Ishikawa (cell line): ENCODE measurements at regions not wholly inside any gene's neighbourhood (a gene's known extent, or its start where the extent isn't known, plus 50 kb on each side); places are given as distances from the start of the nearest gene placed in this dataset.

Source experiments
- CEBPB ChIP-seq: IDR thresholded peaks from 2 replicates; pipeline ENCODE4 v1.6.1; 2012
- CREB1 ChIP-seq: IDR thresholded peaks from 2 replicates; pipeline ENCODE4 v1.6.1; 2012; ENCODE audit warnings: low read depth
- EGR1 ChIP-seq: IDR thresholded peaks from 2 replicates; pipeline ENCODE4 v1.6.1; 2012
- EP300 ChIP-seq: IDR thresholded peaks from 2 replicates; pipeline ENCODE4 v1.6.1; 2012; ENCODE audit warnings: borderline replicate concordance
- FOXM1 ChIP-seq: IDR thresholded peaks from 2 replicates; pipeline ENCODE4 v1.6.1; 2012; ENCODE audit warnings: low read depth, borderline replicate concordance
- MAX ChIP-seq: IDR thresholded peaks from 2 replicates; pipeline ENCODE4 v1.6.1; 2012
- NFIC ChIP-seq: IDR thresholded peaks from 2 replicates; pipeline ENCODE4 v1.6.1; 2012
- RAD21 ChIP-seq: IDR thresholded peaks from 2 replicates; pipeline ENCODE4 v1.6.1; 2012; ENCODE audit warnings: low read depth
- REST ChIP-seq: IDR thresholded peaks from 2 replicates; pipeline ENCODE4 v1.6.1; 2012; ENCODE audit warnings: low read depth, mild to moderate bottlenecking
- TAF1 ChIP-seq: IDR thresholded peaks from 2 replicates; pipeline ENCODE4 v1.6.1; 2012; ENCODE audit warnings: low read depth, mild to moderate bottlenecking
- TCF12 ChIP-seq: IDR thresholded peaks from 2 replicates; pipeline ENCODE4 v1.6.1; 2012; ENCODE audit warnings: low read depth
- TEAD4 ChIP-seq: IDR thresholded peaks from 2 replicates; pipeline ENCODE4 v1.6.1; 2012
- USF1 ChIP-seq: IDR thresholded peaks from 2 replicates; pipeline ENCODE4 v1.6.1; 2012
- YY1 ChIP-seq: IDR thresholded peaks from 2 replicates; pipeline ENCODE4 v1.6.1; 2012; ENCODE audit warnings: low read depth
- ZBTB7A ChIP-seq: IDR thresholded peaks from 2 replicates; pipeline ENCODE4 v1.6.1; 2012; ENCODE audit warnings: low read depth

DNA sequence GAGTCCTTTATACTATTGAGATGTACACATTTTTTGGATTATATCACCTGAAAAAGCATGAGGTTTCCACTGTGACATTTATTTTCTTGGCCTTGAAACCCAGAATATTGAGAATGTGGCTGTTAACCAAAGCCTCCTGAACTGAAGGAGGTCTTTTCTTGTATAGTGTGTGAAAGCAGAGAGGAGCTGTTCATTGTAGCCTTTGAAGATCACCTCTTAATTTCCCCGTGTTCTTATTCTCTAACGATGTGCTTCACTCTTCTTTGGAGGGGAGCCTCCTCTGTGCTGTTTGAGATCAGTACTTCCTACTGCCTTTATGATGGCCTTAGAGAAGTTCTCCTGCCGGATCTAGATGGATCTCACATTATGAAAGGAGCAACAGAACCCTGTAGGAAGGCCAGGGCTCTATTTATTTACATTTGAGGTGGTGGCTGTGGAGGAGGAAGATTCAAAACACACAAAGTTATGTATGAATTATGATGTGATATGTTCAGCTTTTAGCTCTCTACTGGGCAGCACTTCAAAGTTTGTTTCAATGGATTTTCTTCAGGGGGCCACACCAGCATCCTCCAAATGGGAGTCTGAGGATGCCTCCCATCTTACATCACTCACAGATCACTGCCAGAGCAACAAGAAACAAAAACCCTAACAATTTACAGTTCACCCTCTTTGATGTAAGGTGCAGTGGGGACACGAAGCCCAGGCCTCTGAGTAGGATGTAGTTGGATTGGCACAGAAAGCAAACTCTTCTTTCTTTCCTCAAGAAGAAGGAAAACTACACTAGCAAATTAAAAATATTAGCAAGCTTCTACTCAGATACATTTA, 322.3 kb downstream of the DLEU7 start:
- TF ChIP-seq TCF12 (no peak), YY1 (no peak), EGR1 (no peak), USF1 (no peak), NFIC (no peak), CEBPB (no peak), ZBTB7A (no peak), EP300 (no peak), RAD21 (no peak), CREB1 (no peak), TEAD4 (no peak), TAF1 (no peak), FOXM1 (no peak), MAX (no peak), REST (no peak)

DNA sequence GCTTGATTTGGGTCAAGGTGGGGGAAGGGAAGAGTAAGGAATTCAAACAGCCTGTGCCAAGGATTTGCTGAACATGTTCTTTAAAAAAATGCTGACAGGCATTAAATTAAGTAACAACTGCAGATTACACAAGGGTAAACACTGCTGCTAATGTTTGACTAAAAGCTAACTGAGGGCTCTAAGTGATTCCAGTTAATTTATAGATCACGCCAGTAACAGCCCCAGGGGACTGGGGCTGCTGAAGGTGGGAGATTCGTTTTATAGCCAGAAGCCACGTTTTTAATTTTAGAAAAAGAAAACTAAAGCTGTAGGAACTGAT, 321.7 kb downstream of the DLEU7 start:
- TF ChIP-seq TAF1 (no peak), TCF12 (no peak), RAD21 (no peak), TEAD4 (no peak), CEBPB (no peak), ZBTB7A (no peak), EGR1 (no peak)

DNA sequence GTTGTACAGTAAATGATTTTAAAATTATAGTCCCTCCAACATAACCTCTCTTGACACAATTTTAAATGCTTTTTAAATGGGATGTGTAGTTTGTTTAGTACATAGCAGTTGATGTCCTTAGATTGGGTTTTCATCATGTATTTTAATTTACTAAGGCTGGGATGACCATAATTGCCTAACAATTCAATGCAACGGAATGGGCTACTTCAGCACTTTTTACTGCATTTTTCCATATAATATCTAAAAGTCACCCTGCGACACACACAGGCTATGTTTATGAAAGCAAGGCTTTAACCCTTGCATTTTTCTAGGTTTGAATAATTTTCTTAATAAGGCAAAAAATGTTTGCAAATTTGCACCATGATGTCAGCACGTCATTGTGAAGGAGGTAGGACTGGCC, 321.0 kb downstream of the DLEU7 start:
- no peak for TF ChIP-seq CREB1
- no peak for TF ChIP-seq NFIC
- no peak for TF ChIP-seq YY1
- no peak for TF ChIP-seq MAX
- no peak for TF ChIP-seq TCF12
- no peak for TF ChIP-seq ZBTB7A
- TF ChIP-seq FOXM1: no peak
- no peak for TF ChIP-seq EP300
- TF ChIP-seq USF1: no peak
- no peak for TF ChIP-seq RAD21
- TF ChIP-seq EGR1: no peak
- TF ChIP-seq TEAD4: no peak
- no peak for TF ChIP-seq TAF1
- TF ChIP-seq CEBPB: no peak
- no peak for TF ChIP-seq REST

DNA sequence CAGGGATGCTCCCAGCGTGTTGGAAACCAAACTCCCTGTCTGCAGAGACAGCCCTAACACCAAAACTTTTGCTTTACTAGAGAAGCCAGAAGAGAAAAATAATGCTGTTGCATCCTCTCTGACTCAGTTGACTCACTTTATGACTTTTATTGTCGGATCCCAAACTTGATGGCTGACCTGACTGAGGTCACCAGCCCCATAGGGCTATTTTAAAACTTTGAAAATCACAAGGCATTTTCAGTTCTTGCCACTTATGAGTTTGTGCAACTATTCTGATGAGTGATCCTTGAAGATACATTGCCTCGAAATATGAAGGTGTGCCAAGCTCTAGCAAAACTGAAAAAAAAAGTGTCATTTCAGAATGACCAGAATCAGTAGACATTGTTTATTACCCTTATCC, 320.2 kb downstream of the DLEU7 start:
- TF ChIP-seq TAF1 (no peak), REST (no peak), MAX (no peak), USF1 (no peak), TEAD4 (no peak), RAD21 (no peak), CREB1 (no peak), FOXM1 (no peak), EP300 (no peak), YY1 (no peak), ZBTB7A (no peak), CEBPB (no peak), TCF12 (no peak), NFIC (no peak), EGR1 (no peak)
